ENCODE measurements at regions not wholly inside any gene's neighbourhood (a gene's known extent, or its start where the extent isn't known, plus 50 kb on each side); places are given as distances from the start of the nearest gene placed in this dataset.

GRCh38 chr5:8280711-8281363 lies 411.9 kb downstream of the MTRR start:
- TF ChIP-seq CTCF (IDR thresholded peaks at IDR 0.05) (no peak), TP53 (CRISPR knock-in tag; IDR thresholded peaks at IDR 0.05) (no peak), SOX15 (CRISPR knock-in tag; IDR thresholded peaks at IDR 0.05) (no peak), CBFB (CRISPR knock-in tag; IDR thresholded peaks at IDR 0.05; ENCODE audit: low read depth) (no peak), ATF2 (CRISPR knock-in tag; IDR thresholded peaks at IDR 0.05; ENCODE audit: borderline replicate concordance, low read depth) (no peak)
